Kidney (tissue), 13 donors: ENCODE measurements at regions not wholly inside any gene's neighbourhood (a gene's known extent, or its start where the extent isn't known, plus 50 kb on each side); places are given as distances from the start of the nearest gene placed in this dataset.

ENCODE experiments used
- DNase-seq, 5 donors: peaks; one replicate each; pipeline ENCODE4 v3.0.0-alpha.2; 2013 to 2020
- FAIRE-seq: peaks from 2 replicates; lab custom pipeline; 2012; peaks lifted over from hg19 to GRCh38; lab: Jason Lieb, UNC
- H3K27ac ChIP-seq, 2 donors: one replicate each; pipeline ENCODE4 v1.7.0; 2013; ENCODE audit warnings: low read depth in 2 of 2, low read length in 2 of 2, inconsistent platforms in 1 of 2
- H3K27me3 ChIP-seq: one replicate; pipeline ENCODE4 v1.7.1; 2013; ENCODE audit warnings: low read length, inconsistent platforms; ENCODE audit not compliant: control insufficient read depth, insufficient read depth
- H3K36me3 ChIP-seq, 3 donors: one replicate each; pipeline versions ENCODE4 v1.7.0 to v1.7.1; 2013; ENCODE audit warnings: low read length in 3 of 3, control low read depth in 1 of 3, inconsistent platforms in 1 of 3; ENCODE audit not compliant: insufficient read depth in 3 of 3, control insufficient read depth in 2 of 3
- H3K4me1 ChIP-seq, 3 donors: one replicate each; pipeline versions ENCODE4 v1.7.0 to v1.7.1; 2013; ENCODE audit warnings: low read length in 3 of 3, inconsistent platforms in 1 of 3, low read depth in 1 of 3; ENCODE audit not compliant: control insufficient read depth in 2 of 3, insufficient read depth in 2 of 3
- H3K4me3 ChIP-seq, 3 donors: one replicate each; pipeline versions ENCODE4 v1.7.0 to v1.8.1; 2013; ENCODE audit warnings: low read length in 3 of 3, control low read depth in 1 of 3, inconsistent platforms in 1 of 3
- H3K9ac ChIP-seq, 3 donors: one replicate each; pipeline versions ENCODE4 v1.7.0 to v1.7.1; 2013; ENCODE audit warnings: low read length in 3 of 3, control low read depth in 1 of 3, inconsistent platforms in 1 of 3
- H3K9me3 ChIP-seq, 3 donors: one replicate each; pipeline versions ENCODE4 v1.7.0 to v1.7.1; 2013; ENCODE audit warnings: low read length in 3 of 3, control low read depth in 1 of 3, inconsistent platforms in 1 of 3; ENCODE audit not compliant: control insufficient read depth in 2 of 3, insufficient read depth in 1 of 3
- intact Hi-C: fragments of 100-400 bp; cut with DNase I; formaldehyde crosslinking; loops from one replicate; pipeline ENCODE4 v1.11.1; 2022
- TF ChIP-seq, protein P1 (sequence below): IDR thresholded peaks from 3 replicates; pipeline ENCODE4 v1.5.1; 2012; ENCODE audit warnings: mild to moderate bottlenecking, moderate library complexity, borderline replicate concordance; ENCODE audit not compliant: insufficient read depth; ENCODE audit errors: extremely low read depth
- donor health status: control.
- donor health status: control.
- donor health status: control.
- donor health status: control.
- donor health status: control.
- donor health status: DM: yes; HTN: yes; CAD: no.
- donor health status: Normal renal cell carcinoma (clear cell type).

DNA sequence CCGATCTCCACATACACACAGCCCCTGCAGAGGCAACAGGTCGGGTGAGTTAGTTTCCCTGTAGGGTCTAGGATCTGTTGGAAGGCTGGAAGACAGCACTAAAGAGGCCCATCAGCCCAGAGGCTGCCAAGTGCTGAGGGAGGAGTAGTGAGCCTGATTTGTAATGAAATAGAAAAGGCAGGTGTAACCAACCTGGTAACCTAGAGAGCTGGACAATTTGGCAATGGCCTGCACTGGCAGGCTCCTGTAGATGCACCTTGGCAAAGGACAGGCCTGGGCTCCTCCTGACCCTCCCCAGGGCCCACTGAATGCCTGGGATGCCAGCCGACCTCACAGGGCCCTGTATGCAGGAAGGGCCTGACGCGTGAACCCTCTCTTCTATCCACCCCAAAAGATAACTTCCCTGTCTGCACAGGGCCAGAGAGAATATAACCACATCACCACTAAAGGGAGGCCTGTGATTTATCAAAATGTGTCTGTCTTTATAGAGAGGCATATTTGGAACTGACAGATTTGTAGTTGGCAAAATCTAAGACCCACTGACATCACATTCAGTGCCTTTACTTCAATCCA lies 225.1 kb upstream of the CHRNA7 start:
- Histone ChIP-seq H3K27ac (no peak overlapping the region), H3K27me3 (no peaks in the 10 kb centered on the region), H3K4me3 (no peak overlapping the region), H3K4me1 (no peaks in the 10 kb centered on the region), H3K9me3 (no peaks in the 10 kb centered on the region), H3K36me3 (no peaks in the 10 kb centered on the region), H3K9ac (no peak overlapping the region)
- intact Hi-C loops = no loop called here
- FAIRE-seq (no peak), DNase-seq (no peak)
- TF ChIP-seq, protein P1, sequence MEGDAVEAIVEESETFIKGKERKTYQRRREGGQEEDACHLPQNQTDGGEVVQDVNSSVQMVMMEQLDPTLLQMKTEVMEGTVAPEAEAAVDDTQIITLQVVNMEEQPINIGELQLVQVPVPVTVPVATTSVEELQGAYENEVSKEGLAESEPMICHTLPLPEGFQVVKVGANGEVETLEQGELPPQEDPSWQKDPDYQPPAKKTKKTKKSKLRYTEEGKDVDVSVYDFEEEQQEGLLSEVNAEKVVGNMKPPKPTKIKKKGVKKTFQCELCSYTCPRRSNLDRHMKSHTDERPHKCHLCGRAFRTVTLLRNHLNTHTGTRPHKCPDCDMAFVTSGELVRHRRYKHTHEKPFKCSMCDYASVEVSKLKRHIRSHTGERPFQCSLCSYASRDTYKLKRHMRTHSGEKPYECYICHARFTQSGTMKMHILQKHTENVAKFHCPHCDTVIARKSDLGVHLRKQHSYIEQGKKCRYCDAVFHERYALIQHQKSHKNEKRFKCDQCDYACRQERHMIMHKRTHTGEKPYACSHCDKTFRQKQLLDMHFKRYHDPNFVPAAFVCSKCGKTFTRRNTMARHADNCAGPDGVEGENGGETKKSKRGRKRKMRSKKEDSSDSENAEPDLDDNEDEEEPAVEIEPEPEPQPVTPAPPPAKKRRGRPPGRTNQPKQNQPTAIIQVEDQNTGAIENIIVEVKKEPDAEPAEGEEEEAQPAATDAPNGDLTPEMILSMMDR = no peak

DNA sequence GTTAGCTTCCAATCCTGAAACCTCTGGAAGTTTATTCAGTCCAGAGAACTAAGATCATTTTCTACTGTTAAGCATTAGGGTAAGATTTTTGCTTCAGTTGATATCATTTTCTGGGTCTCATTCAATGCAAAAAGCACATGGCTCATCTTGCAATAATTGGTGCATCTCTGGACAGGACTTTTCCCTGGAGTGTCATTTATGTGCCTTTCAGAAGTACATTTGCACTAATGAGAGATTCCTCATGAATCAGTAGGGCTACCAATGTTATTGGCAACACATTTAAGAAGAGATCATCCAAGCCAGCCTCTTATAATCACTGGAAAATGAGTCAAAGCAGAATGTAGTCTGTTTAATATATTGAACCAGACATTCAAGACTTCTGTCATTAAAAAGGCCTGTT lies 224.2 kb upstream of the CHRNA7 start:
- H3K9ac ChIP-seq = no peak overlapping the region
- no peaks in the 10 kb centered on the region for H3K27me3 ChIP-seq
- H3K4me3 ChIP-seq = no peak overlapping the region
- no peak for DNase-seq
- intact Hi-C loops = no loop called here
- H3K9me3 ChIP-seq = no peaks in the 10 kb centered on the region
- TF ChIP-seq, protein P1 = no peak
- no peak for FAIRE-seq
- H3K36me3 ChIP-seq = no peaks in the 10 kb centered on the region
- no peaks in the 10 kb centered on the region for H3K4me1 ChIP-seq
- no peak overlapping the region for H3K27ac ChIP-seq

DNA sequence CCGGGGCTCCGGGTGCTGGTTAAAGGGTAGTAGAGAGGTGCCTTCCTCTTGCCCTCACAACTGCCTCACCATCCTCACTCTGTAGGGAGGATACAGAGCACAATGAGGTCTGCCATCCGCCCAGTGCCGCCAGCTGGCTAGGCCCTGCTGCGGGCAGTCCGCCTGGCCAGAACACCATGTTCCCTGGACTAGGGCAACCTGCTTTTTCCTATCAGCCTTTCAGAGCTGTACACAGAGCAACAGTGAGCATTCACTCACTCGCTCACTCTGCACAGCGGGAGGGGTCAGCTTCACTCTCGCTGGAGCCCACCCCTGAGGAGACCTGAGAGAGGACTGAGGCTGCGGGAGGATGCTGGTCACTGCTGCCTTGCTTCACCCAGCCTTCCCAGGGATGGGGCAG lies 218.7 kb upstream of the CHRNA7 start:
- no peak for FAIRE-seq
- DNase-seq = no peak
- Histone ChIP-seq H3K27ac (no peak overlapping the region), H3K4me1 (no peaks in the 10 kb centered on the region), H3K9me3 (peaks cover 0 to 1% (median 0%) of the 10 kb centered on the region in 3 donors), H3K9ac (no peak overlapping the region), H3K4me3 (no peak overlapping the region), H3K27me3 (no peaks in the 10 kb centered on the region), H3K36me3 (no peaks in the 10 kb centered on the region)
- intact Hi-C loops = no loop called here
- TF ChIP-seq, protein P1 = no peak

DNA sequence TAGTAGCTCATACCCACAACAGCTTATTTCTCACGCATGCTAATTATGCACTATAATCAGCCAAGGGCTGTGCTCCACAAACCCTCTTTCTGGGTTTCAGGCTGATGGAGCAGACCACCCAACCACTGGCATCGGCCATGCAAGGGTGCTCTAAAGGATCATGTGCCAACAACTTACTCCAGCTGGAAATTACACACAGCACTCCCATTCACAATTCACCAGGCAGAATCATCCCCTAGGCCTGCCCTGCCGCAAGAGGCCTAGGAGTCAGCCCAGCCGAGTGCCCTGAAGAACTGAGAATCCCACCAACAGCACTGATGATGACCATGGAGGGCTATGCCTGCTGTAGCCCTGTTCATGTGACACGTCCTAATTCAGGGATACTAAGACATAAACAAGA lies 216.2 kb upstream of the CHRNA7 start:
- no peak for FAIRE-seq
- no peak overlapping the region for H3K27ac ChIP-seq
- intact Hi-C loops = no loop called here

More for the DNA sequence above, 216.2 kb upstream of the CHRNA7 start:
- Histone ChIP-seq H3K4me1 (no peaks in the 10 kb centered on the region), H3K9ac (no peak overlapping the region), H3K9me3 (peaks cover 0 to 1% (median 0%) of the 10 kb centered on the region in 3 donors), H3K27me3 (no peaks in the 10 kb centered on the region), H3K36me3 (no peaks in the 10 kb centered on the region), H3K4me3 (no peak overlapping the region)
- DNase-seq = no peak
- TF ChIP-seq, protein P1 = no peak
